OCI-LY3 (cell line): ENCODE measurements at regions not wholly inside any gene's neighbourhood (a gene's known extent, or its start where the extent isn't known, plus 50 kb on each side); places are given as distances from the start of the nearest gene placed in this dataset.
A peak's percentile ranks its signal among the peaks of the same experiment; 100 is the strongest.

Experiments
- H2AFZ ChIP-seq: fragments of 200-600, 300-600 bp; shearing (Covaris generic); 2 replicates; pipeline ENCODE4 v1.6.0; 2014; ENCODE audit warnings: antibody characterized with exemption, low read depth, low read length
- H3K27ac ChIP-seq: fragments of 200-600, 300-600 bp; sonication (generic); 2 replicates; pipeline ENCODE4 v1.5.1; 2014; ENCODE audit warnings: mild to moderate bottlenecking, low read length, moderate library complexity, mixed read lengths
- H3K27me3 ChIP-seq: fragments of 200-600, 300-600 bp; sonication (generic); 2 replicates; pipeline ENCODE4 v1.6.1; 2014; ENCODE audit warnings: low read depth, low read length, mixed read lengths
- H3K36me3 ChIP-seq: fragments of 200-600, 300-600 bp; sonication (generic); replicated peaks from 2 replicates; pipeline ENCODE3; 2014; ENCODE audit warnings: low read depth, low read length, mixed read lengths
- H3K4me1 ChIP-seq: fragments of 300-600, 200-600 bp; sonication (generic); 2 replicates; pipeline ENCODE4 v1.6.1; 2014; ENCODE audit warnings: low read length, mixed read lengths
- H3K4me2 ChIP-seq: fragments of 200-600, 300-600 bp; sonication (generic); 2 replicates; pipeline ENCODE4 v1.6.1; 2014; ENCODE audit warnings: low read length, mixed read lengths
- H3K4me3 ChIP-seq: fragments of 300-600, 200-600 bp; sonication (generic); 2 replicates; pipeline ENCODE4 v1.5.1; 2014; ENCODE audit warnings: antibody characterized with exemption, mild to moderate bottlenecking, low read length, moderate library complexity
- H3K79me2 ChIP-seq: fragments of 300-600, 200-600 bp; shearing (Covaris generic); 2 replicates; pipeline ENCODE4 v1.6.1; 2014; ENCODE audit warnings: mild to moderate bottlenecking, low read length, mixed read lengths
- H3K9ac ChIP-seq: fragments of 300-600, 200-600 bp; shearing (Covaris generic); 2 replicates; pipeline ENCODE4 v1.6.0; 2014; ENCODE audit warnings: mild to moderate bottlenecking, low read length, moderate library complexity
- H3K9me3 ChIP-seq: fragments of 200-600, 300-600 bp; shearing (Covaris generic); 2 replicates; pipeline ENCODE4 v1.6.1; 2014; ENCODE audit warnings: low read length, mixed read lengths; ENCODE audit not compliant: insufficient read depth
- H4K20me1 ChIP-seq: fragments of 200-600, 300-600 bp; sonication (generic); 2 replicates; pipeline ENCODE4 v1.6.1; 2016; ENCODE audit warnings: low read length, mixed read lengths; ENCODE audit not compliant: insufficient read depth
- CTCF ChIP-seq: fragments of 200-600, 300-600 bp; sonication (generic); IDR thresholded peaks from 2 replicates; pipeline ENCODE4 v1.5.1; 2014; ENCODE audit warnings: antibody characterized with exemption, low read length, low read depth
- EZH2phosphoT487 ChIP-seq: fragments of 200-600 bp; shearing (Covaris generic); IDR thresholded peaks from 2 replicates; pipeline ENCODE4 v1.6.1; 2018; ENCODE audit warnings: antibody characterized with exemption, mixed run types, low read depth

- 0 out of 2 replicates have a peak overlapping the region, but pooled peaks have one; percentile 16 for H2AFZ ChIP-seq
- no peaks in the 10 kb centered on the region for H3K9me3 ChIP-seq
- H3K4me3 ChIP-seq = no peak overlapping the region
- no peak overlapping the region for H3K27ac ChIP-seq
- no peaks in the 10 kb centered on the region for H4K20me1 ChIP-seq
- no peaks in the 10 kb centered on the region for H3K27me3 ChIP-seq
- TF ChIP-seq CTCF (no peak), EZH2phosphoT487 (no peak)
- no peaks in the 10 kb centered on the region for H3K79me2 ChIP-seq
- H3K9ac ChIP-seq = no peak overlapping the region
- no peak overlapping the region for H3K4me2 ChIP-seq
- H3K36me3 ChIP-seq = no peaks in the 10 kb centered on the region
- no peaks in the 10 kb centered on the region for H3K4me1 ChIP-seq
Observed at GRCh38 chr4:136873555-136873954, 658.7 kb downstream of the PCDH18 start.

- no peaks in the 10 kb centered on the region for H3K27me3 ChIP-seq
- no peaks in the 10 kb centered on the region for H3K79me2 ChIP-seq
- no peak overlapping the region for H3K27ac ChIP-seq
- H3K36me3 ChIP-seq = no peaks in the 10 kb centered on the region
- H2AFZ ChIP-seq = no peak overlapping the region
- H3K4me2 ChIP-seq = no peak overlapping the region
- no peaks in the 10 kb centered on the region for H4K20me1 ChIP-seq
- H3K9ac ChIP-seq = no peak overlapping the region
- H3K4me1 ChIP-seq = peaks cover 7% of the 10 kb centered on the region
- TF ChIP-seq CTCF (no peak), EZH2phosphoT487 (no peak)
- no peak overlapping the region for H3K4me3 ChIP-seq
- no peaks in the 10 kb centered on the region for H3K9me3 ChIP-seq
Observed at GRCh38 chr4:136867465-136867864, 664.8 kb downstream of the PCDH18 start.

GRCh38 chr4:136865526-136865925 is 666.8 kb downstream of the PCDH18 start:
- H2AFZ ChIP-seq = 0 out of 2 replicates have a peak overlapping the region, but pooled peaks have one; percentile 1
- H3K9ac ChIP-seq = no peak overlapping the region
- no peak for TF ChIP-seq EZH2phosphoT487
- TF ChIP-seq CTCF = no peak
- H3K79me2 ChIP-seq = no peaks in the 10 kb centered on the region
- H4K20me1 ChIP-seq = no peaks in the 10 kb centered on the region
- no peak overlapping the region for H3K4me3 ChIP-seq
- H3K9me3 ChIP-seq = no peaks in the 10 kb centered on the region
- H3K27ac ChIP-seq = no peak overlapping the region
- H3K27me3 ChIP-seq = no peaks in the 10 kb centered on the region
- H3K36me3 ChIP-seq = no peaks in the 10 kb centered on the region
- H3K4me1 ChIP-seq = peaks cover 7% of the 10 kb centered on the region
- no peak overlapping the region for H3K4me2 ChIP-seq

GRCh38 chr4:136864604-136865185 is 667.6 kb downstream of the PCDH18 start:
- Histone ChIP-seq H3K9ac (peak overlapping the region; percentile 2; the same call in 1 of the 2 replicates), H3K9me3 (no peaks in the 10 kb centered on the region), H3K27me3 (no peaks in the 10 kb centered on the region), H3K27ac (no peak overlapping the region), H3K36me3 (no peaks in the 10 kb centered on the region), H3K4me1 (peaks cover 7% of the 10 kb centered on the region), H3K4me3 (no peak overlapping the region), H3K79me2 (no peaks in the 10 kb centered on the region), H2AFZ (0 out of 2 replicates have a peak overlapping the region, but pooled peaks have one; percentile 0), H3K4me2 (no peak overlapping the region), H4K20me1 (no peaks in the 10 kb centered on the region)
- TF ChIP-seq CTCF (peak; percentile 99), EZH2phosphoT487 (no peak)
